SK-N-SH (cell line): ENCODE measurements at regions not wholly inside any gene's neighbourhood (a gene's known extent, or its start where the extent isn't known, plus 50 kb on each side); places are given as distances from the start of the nearest gene placed in this dataset.

ENCODE experiments used
- CTCF ChIA-PET: fragments of 300-600, 350-600 bp; formaldehyde crosslinking; extraction: SDS; loops from one replicate; lab custom pipeline; 2021; lab: Yijun Ruan, JAX
- POLR2A ChIA-PET: fragments of 350-600 bp; sonication (Branson Sonifier 250); formaldehyde crosslinking; extraction: SDS; loops from one replicate; lab custom pipeline; 2020; ENCODE audit warnings: antibody characterized with exemption, inconsistent platforms; lab: Yijun Ruan, JAX
- DNase-seq: peaks from one replicate; pipeline ENCODE4 v3.0.0; 2012
- H2AFZ ChIP-seq: fragments of 200-600 bp; sonication (generic); 2 replicates; pipeline ENCODE4 v1.8.1; 2016; ENCODE audit warnings: antibody characterized with exemption, mild to moderate bottlenecking, low read depth
- H3F3A ChIP-seq: fragments of 200-600 bp; sonication (generic); replicated peaks from 2 replicates; pipeline ENCODE3; 2016; ENCODE audit warnings: antibody characterized with exemption, mild to moderate bottlenecking; ENCODE audit not compliant: insufficient read depth
- H3K27ac ChIP-seq, 2 experiments: fragments of 200-500 bp in 1 of 2; fragments of 200-600 bp in 1 of 2; sonication (Bioruptor generic) in 1 of 2; sonication (generic), shearing (Covaris generic) in 1 of 2; 2 replicates each; pipeline versions ENCODE4 v1.5.1 to v1.6.1; 2014 to 2016; ENCODE audit warnings: low read depth in 2 of 2, inconsistent platforms in 1 of 2, low read length in 1 of 2, mild to moderate bottlenecking in 1 of 2, mixed read lengths in 1 of 2
- H3K27me3 ChIP-seq: fragments of 200-600 bp; sonication (generic), shearing (Covaris generic); 2 replicates; pipeline ENCODE4 v1.6.1; 2016; ENCODE audit warnings: mixed run types; ENCODE audit not compliant: insufficient read depth
- H3K36me3 ChIP-seq, 2 experiments: fragments of 200-500 bp in 1 of 2; fragments of 200-600 bp in 1 of 2; sonication (Bioruptor generic) in 1 of 2; sonication (generic) in 1 of 2; replicated peaks in 1 of 2; 2 replicates each; pipeline versions ENCODE3 to v1.5.1; 2014 to 2016; ENCODE audit warnings: low read length in 1 of 2, mild to moderate bottlenecking in 1 of 2; ENCODE audit not compliant: insufficient read depth in 2 of 2, control insufficient read depth in 1 of 2
- H3K4me1 ChIP-seq, 2 experiments: fragments of 200-500 bp in 1 of 2; fragments of 200-600 bp in 1 of 2; sonication (Bioruptor generic) in 1 of 2; sonication (generic), shearing (Covaris generic) in 1 of 2; 2 replicates each; pipeline versions ENCODE4 v1.5.1 to v1.6.1; 2014 to 2016; ENCODE audit warnings: low read depth in 1 of 2, low read length in 1 of 2, mixed run types in 1 of 2; ENCODE audit not compliant: insufficient read depth in 2 of 2, control insufficient read depth in 1 of 2
- H3K4me2 ChIP-seq: fragments of 200-600 bp; sonication (generic), shearing (Covaris generic); 2 replicates; pipeline ENCODE4 v1.6.1; 2017; ENCODE audit warnings: mixed run types
- H3K4me3 ChIP-seq, 2 experiments: fragments of 200-500 bp in 1 of 2; fragments of 200-600 bp in 1 of 2; sonication (Bioruptor generic) in 1 of 2; sonication (generic), shearing (Covaris generic) in 1 of 2; 2 replicates each; pipeline versions ENCODE4 v1.5.1 to v1.8.1; 2014 to 2016; ENCODE audit warnings: low read depth in 2 of 2, inconsistent platforms in 1 of 2, low read length in 1 of 2, mild to moderate bottlenecking in 1 of 2, mixed read lengths in 1 of 2, moderate library complexity in 1 of 2
- H3K79me2 ChIP-seq: fragments of 200-600 bp; sonication (generic); 2 replicates; pipeline ENCODE4 v1.8.1; 2017; ENCODE audit warnings: mild to moderate bottlenecking; ENCODE audit not compliant: insufficient read depth
- H3K9ac ChIP-seq: fragments of 200-600 bp; sonication (generic); 2 replicates; pipeline ENCODE4 v1.6.1; 2017; ENCODE audit warnings: mixed run types
- H3K9me2 ChIP-seq: fragments of 200-600 bp; sonication (generic); 2 replicates; pipeline ENCODE4 v1.6.1; 2017; ENCODE audit warnings: mixed run types
- H3K9me3 ChIP-seq: fragments of 200-600 bp; sonication (generic); 2 replicates; pipeline ENCODE4 v1.6.1; 2017; ENCODE audit warnings: mixed run types, mild to moderate bottlenecking, moderate library complexity
- H4K20me1 ChIP-seq: fragments of 200-600 bp; sonication (generic); 2 replicates; pipeline ENCODE4 v1.6.1; 2017; ENCODE audit warnings: mild to moderate bottlenecking, mixed run types; ENCODE audit not compliant: insufficient read depth
- CHD2 ChIP-seq: fragments of 150-350 bp; IDR thresholded peaks from 2 replicates; pipeline ENCODE4 v1.6.1; 2018; ENCODE audit warnings: low read length; ENCODE audit not compliant: partially characterized antibody
- CTCF ChIP-seq: fragments of 200-600 bp; sonication (generic); IDR thresholded peaks from 2 replicates; pipeline ENCODE4 v1.6.1; 2017; ENCODE audit warnings: antibody characterized with exemption, mild to moderate bottlenecking, moderate library complexity
- ELF1 ChIP-seq: IDR thresholded peaks from 2 replicates; pipeline ENCODE4 v1.4.0; 2012
- FOXM1 ChIP-seq: IDR thresholded peaks from 2 replicates; pipeline ENCODE4 v1.4.0; 2012; ENCODE audit warnings: low read depth, mild to moderate bottlenecking
- JUND ChIP-seq: IDR thresholded peaks from 2 replicates; pipeline ENCODE4 v1.4.0; 2012
- MEF2A ChIP-seq: IDR thresholded peaks from 2 replicates; pipeline ENCODE4 v1.4.0; 2012; ENCODE audit warnings: low read depth, borderline replicate concordance
- RCOR1 ChIP-seq: fragments of 150-350 bp; IDR thresholded peaks from 2 replicates; pipeline ENCODE4 v1.6.1; 2017; ENCODE audit warnings: antibody characterized with exemption, low read length
- REST ChIP-seq: IDR thresholded peaks from 2 replicates; pipeline ENCODE4 v1.6.1; 2012; ENCODE audit warnings: mild to moderate bottlenecking, low read depth, low read length, moderate library complexity
- RXRA ChIP-seq: IDR thresholded peaks from 2 replicates; pipeline ENCODE4 v1.4.0; 2012; ENCODE audit warnings: low read depth, mild to moderate bottlenecking, borderline replicate concordance
- SMC3 ChIP-seq: IDR thresholded peaks from 2 replicates; pipeline ENCODE4 v1.6.1; 2012; ENCODE audit warnings: low read depth, low read length, improper control_type of control experiment
- TAF1 ChIP-seq: IDR thresholded peaks from 2 replicates; pipeline ENCODE4 v1.6.1; 2012; ENCODE audit warnings: low read depth, mild to moderate bottlenecking, low read length, moderate library complexity, borderline replicate concordance
- YY1 ChIP-seq: IDR thresholded peaks from 2 replicates; pipeline ENCODE4 v1.4.0; 2012; ENCODE audit warnings: low read depth, mild to moderate bottlenecking
- ZBTB33 ChIP-seq: IDR thresholded peaks from 2 replicates; pipeline ENCODE4 v1.4.0; 2012; ENCODE audit warnings: low read depth, borderline replicate concordance
- WGBS: methylation state at CpG from one replicate; pipeline ENCODE4 v1.1.6; 2017; ENCODE audit warnings: low lambda C conversion rate; 5-methylcytosine and 5-hydroxymethylcytosine counted together

GRCh38 chr2:43020990-43021669 lies 205.3 kb downstream of the ZFP36L2 start:
- Histone ChIP-seq H3K9ac (no peak overlapping the region), H2AFZ (no peak overlapping the region), H3K4me1 (peaks cover 0 to 8% of the 10 kb centered on the region in 2 experiments; a peak in 1 of 4 replicates), H3K9me2 (no peaks in the 10 kb centered on the region), H3K9me3 (no peaks in the 10 kb centered on the region), H3K4me2 (no peak overlapping the region), H3K27me3 (no peaks in the 10 kb centered on the region), H3K27ac (no peak overlapping the region), H3F3A (no peaks in the 10 kb centered on the region), H3K79me2 (no peaks in the 10 kb centered on the region), H3K4me3 (no peak overlapping the region), H3K36me3 (no peaks in the 10 kb centered on the region), H4K20me1 (no peaks in the 10 kb centered on the region)
- ChIA-PET CTCF (interaction anchor here (1.0 kb wide), 1 partner anchor 46 kb away, joined by 3 read pairs; no protein-coding TSS in a partner anchor), POLR2A (no interaction called here)
- TF ChIP-seq ELF1 (no peak), MEF2A (no peak)
- WGBS, result 94% methylated on average over 14 of the region's 14 CpGs
- no peak for DNase-seq

GRCh38 chr2:43020296-43020695 lies 206.1 kb downstream of the ZFP36L2 start:
- Histone ChIP-seq H3K4me2 (no peak overlapping the region), H3K9me2 (no peaks in the 10 kb centered on the region), H3K36me3 (no peaks in the 10 kb centered on the region), H2AFZ (no peak overlapping the region), H3F3A (no peaks in the 10 kb centered on the region), H3K4me1 (peaks cover 0 to 7% of the 10 kb centered on the region in 2 experiments; a peak in 1 of 4 replicates), H3K9me3 (no peaks in the 10 kb centered on the region), H3K4me3 (no peak overlapping the region), H3K27me3 (no peaks in the 10 kb centered on the region), H3K27ac (no peak overlapping the region), H3K79me2 (no peaks in the 10 kb centered on the region), H3K9ac (no peak overlapping the region), H4K20me1 (no peaks in the 10 kb centered on the region)
- 79% methylated on average over 1 of the region's 1 CpG for WGBS
- POLR2A ChIA-PET, result no interaction called here
- CTCF ChIA-PET, result interaction anchor here (1.0 to 2.8 kb wide), 2 partner anchors 45 to 209 kb away, joined by 3 to 12 read pairs; no protein-coding TSS in a partner anchor
- DNase-seq, result no peak
- TF ChIP-seq REST (no peak), RCOR1 (no peak), CTCF (no peak), SMC3 (no peak), RXRA (no peak), JUND (no peak), CHD2 (no peak), ZBTB33 (no peak), FOXM1 (no peak), YY1 (no peak), ELF1 (no peak), TAF1 (no peak)
